ENCODE measurements at regions not wholly inside any gene's neighbourhood (a gene's known extent, or its start where the extent isn't known, plus 50 kb on each side); places are given as distances from the start of the nearest gene placed in this dataset.
A peak's percentile ranks its signal among the peaks of the same experiment; 100 is the strongest.
"Not testable (repeated sequence)": the region's sequence is repeated elsewhere in the genome, so short reads cannot be mapped to it uniquely, and the experiment has no call there.

DNA sequence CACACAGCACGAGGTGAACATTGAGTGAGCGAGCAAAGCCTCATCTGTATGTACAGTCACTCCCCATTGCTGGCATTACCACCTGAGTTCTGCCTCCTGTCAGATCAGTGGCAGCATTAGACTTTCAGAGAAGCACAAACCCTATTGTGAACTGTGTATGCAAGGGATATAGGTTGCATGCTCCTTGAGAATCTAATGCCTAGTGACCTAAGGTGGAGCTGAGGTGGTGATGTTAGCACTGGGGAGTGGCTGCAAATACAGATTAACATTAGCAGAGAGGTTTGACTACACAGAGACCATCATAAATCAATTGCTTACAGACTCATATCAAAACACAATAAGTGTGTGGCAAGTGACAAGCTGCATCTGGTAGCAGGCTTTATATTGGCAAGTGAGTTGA lies 262.5 kb upstream of the ANO5 start:
- no peak for DNase-seq (ENCODE audit: low read depth)

GRCh38 chr11:21931436-21932101 lies 261.3 kb upstream of the ANO5 start:
- peak; percentile 11 for DNase-seq (ENCODE audit: low read depth)

DNA sequence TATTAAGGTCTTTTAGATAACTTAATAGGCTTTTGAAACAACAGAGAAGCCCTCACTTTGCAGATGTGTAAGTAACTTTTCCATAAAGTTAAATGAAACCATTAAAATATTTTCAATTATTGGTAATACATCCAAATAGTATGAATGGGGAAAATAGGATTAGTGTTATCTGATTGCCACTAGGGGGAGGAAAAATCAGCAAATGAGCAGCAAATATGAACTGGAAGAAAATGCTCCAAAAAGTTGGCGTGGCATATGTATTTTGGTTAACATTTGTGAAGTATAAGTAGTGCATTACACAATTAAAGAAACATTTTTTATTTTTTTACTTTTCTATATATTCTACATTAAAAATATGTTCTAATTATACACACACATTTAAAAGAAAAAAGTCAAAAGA lies 259.8 kb upstream of the ANO5 start:
- peak; percentile 4 for DNase-seq (ENCODE audit: low read depth)

DNA sequence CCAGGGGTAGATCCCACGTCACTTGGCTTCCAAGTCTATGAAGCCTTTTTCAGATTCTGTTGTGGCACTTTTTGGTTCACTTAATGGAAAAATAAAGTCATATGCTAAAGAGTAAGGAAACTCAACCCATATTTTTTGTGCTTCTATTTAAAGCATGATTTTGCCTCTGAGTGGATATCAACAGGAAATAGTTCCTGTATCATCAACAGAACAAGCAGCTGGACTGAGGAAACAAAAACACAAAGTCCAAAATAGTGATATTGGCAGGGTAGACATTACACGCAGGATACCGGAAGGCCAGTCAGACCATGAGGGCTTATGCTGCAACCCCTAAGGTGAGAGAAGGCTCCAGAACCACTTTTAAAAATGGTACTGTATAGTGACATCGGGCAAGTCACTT lies 248.3 kb upstream of the ANO5 start:
- no peak for DNase-seq (ENCODE audit: low read depth)

GRCh38 chr11:21948876-21949275 lies 244.0 kb upstream of the ANO5 start:
- DNase-seq (ENCODE audit: low read depth) = no peak

DNA sequence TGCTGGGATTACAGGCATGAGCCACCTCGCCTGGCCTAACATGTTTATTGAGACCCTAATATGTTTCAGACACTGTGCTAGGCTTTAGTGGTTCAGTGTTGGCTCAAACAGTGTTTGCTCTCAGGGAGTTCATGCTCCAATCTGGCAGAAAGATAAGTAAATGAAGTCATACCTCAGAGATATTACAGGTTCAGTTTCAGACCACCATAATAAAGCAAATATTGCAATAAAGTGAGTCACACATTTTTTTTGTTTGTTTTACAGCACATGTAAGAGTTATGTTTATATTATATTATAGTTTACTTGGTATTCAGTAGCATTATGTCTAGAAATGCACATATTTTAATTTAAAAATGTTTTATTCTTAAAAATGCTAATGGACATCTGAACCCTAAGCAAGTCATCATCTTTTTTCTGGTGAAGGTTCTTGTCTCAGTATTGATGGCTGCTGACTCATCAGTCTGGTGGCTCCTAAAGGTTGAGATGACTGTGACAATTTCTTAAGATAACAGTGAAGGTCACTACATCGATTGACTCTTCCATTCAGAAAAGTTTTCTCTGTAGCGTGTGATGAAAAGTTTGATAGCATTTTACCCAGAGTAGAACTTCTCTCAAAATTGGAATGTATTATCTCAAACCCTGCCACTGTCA lies 243.0 kb upstream of the ANO5 start:
- no peak for DNase-seq (ENCODE audit: low read depth)

GRCh38 chr11:21963013-21963412 lies 229.9 kb upstream of the ANO5 start:
- DNase-seq (ENCODE audit: low read depth) = no peak

DNA sequence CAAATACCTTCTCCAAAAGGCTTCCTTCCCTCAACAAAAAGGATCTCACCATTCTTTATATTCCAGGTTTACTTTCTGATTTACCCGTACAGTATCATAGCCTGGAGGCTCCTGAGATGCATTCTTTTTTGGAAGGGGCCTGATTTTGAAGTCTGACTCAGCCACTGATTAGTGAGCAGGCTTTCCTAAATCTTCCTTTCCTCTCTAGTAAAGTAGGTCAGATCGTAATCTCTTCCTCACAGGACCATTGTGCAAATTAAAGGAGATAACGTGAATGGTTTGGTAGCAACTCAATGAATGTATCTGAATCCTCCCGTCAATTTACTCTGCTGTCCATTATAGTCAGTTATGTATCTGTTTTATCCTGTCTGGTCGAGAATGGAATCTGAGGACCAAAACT lies 227.7 kb upstream of the ANO5 start:
- no peak for DNase-seq (ENCODE audit: low read depth)

GRCh38 chr11:21968702-21969101 lies 224.2 kb upstream of the ANO5 start:
- no peak for DNase-seq (ENCODE audit: low read depth)

DNA sequence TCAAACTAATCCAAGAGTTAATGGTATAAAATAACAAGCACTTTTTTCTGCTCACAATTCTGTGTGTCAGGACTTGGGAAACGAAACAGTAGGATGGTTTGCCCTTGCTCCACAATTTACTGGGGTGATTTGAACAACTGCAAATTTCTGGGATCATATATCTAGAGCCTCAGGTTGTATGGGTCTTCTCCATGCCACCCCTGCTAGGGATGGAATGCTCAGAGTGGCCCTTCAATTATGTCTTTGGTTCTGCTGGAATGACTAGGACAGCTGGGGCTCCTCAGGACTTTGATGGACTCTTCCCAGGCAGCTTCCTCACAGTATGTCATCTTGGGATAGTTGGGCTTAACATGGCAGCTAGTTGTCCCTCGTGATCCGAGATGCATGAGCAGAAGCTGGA lies 223.0 kb upstream of the ANO5 start:
- no peak for DNase-seq (ENCODE audit: low read depth)

DNA sequence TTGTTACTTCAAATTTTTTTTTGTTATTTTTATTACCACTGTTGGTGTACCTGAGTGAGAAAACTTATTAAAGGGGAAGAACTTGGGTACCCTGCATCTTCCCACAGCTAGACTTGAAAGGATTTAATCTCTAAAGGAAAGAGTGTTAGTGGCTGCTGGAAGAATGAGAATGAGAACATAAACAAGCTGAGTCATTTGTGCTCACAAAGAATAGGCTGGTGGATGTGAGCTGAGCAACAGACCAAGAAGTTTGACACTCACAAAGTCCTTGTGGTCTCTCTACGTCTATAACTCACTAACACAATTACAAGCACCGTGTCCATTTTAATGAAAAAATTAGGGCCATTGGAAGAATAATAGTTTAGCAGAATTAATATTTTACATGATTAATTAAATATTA lies 217.6 kb upstream of the ANO5 start:
- peak; percentile 70 for DNase-seq (ENCODE audit: low read depth)

DNA sequence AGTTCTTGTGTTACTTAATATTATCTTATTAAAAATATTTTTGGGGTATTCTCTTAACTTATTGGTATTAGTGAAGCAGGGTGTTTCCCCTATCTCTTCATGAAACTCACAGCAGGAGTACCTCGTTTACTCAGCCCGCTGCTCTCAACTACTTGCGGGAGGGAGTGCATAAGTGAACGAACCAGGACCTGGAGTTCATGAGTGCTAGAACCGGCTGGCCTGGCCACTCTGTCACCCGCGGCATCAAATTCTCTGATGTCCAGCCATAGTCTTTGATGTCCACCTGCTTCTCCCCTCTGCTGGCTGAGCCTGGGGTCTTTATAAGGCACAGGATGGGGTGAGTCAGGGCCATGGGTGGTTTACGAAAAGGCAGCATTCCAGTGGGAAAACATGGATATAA lies 216.7 kb upstream of the ANO5 start:
- no peak for DNase-seq (ENCODE audit: low read depth)

- DNase-seq (ENCODE audit: low read depth) = no peak
Observed at GRCh38 chr11:21983431-21983830, 209.5 kb upstream of the ANO5 start.

GRCh38 chr11:21986361-21986760 lies 206.5 kb upstream of the ANO5 start:
- DNase-seq (ENCODE audit: low read depth) = no peak

DNA sequence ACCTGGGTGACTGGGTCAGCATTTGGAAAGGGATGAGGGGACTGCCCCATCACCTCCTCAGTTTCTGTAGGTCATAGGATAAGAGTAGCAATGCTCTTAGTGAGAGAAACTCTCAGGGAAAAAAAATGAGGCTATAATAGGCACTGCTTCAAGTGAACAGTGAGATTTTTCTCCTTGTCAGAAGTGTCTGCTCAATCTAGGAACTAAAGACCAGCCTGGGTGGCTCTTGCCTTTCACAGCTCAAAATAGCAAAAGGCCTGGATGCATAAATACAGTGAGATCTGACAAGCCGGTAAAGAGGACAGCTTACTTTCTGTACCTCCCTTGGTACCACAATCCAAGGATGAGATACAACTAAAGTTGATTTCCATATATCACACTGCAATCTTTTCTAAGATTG lies 205.6 kb upstream of the ANO5 start:
- DNase-seq (ENCODE audit: low read depth) = no peak

- peak; percentile 29 for DNase-seq (ENCODE audit: low read depth)
Observed at GRCh38 chr11:21988477-21988876, 204.4 kb upstream of the ANO5 start.

DNA sequence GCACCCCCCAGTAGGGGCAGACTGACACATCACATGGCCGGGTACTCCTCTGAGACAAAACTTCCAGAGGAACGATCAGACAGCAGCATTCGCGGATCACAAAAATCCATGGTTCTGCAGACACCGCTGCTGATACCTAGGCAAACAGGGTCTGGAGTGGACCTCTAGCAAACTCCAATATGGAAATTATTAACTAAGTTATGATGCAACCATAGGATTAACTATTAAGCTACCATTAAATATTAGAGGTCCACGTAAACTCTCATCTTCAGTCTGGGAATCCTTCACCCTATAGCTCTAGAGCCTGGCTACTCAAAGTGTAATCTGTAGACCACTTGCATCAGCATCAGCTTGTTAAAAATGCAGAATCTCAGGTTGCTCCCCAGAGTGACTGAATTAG lies 191.1 kb upstream of the ANO5 start:
- DNase-seq (ENCODE audit: low read depth) = not testable (repeated sequence)

DNA sequence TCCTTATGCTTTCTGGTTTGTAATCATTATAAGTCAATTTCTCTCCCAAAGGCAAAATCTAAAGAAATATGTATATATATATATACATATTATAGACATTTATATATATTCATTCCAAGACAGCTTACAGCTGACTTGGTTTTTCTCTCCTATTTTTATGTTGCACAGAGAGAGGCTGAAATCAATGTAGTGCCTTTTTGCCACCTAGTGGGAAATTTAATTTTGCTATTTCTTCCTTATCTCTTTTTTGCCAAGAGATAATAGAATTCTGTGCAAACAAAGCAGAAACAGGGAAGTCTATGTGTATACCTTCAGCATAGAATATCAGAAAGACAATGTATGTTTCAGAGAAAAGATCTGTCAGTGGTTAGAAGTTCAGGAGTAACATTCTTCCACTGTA lies 186.0 kb upstream of the ANO5 start:
- no peak for DNase-seq (ENCODE audit: low read depth)

DNA sequence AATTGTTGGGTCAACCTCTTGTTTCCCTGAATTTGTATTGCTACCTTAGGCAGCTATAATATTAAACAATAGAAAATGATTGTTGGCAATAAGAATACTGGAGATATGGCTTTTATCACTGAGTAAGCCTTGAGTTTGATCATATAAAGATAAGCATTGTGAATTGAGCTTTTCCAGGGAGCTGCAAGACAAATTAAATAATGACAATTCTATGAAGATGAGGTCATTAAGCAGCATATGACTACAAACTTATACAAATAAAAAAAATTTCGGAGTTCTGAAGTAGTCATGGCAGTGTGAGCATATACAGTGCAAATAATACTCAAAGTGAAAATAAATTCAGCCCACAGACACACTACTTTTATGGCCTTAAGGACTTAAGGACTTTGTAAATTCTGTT lies 161.1 kb upstream of the ANO5 start:
- no peak for DNase-seq (ENCODE audit: low read depth)

DNA sequence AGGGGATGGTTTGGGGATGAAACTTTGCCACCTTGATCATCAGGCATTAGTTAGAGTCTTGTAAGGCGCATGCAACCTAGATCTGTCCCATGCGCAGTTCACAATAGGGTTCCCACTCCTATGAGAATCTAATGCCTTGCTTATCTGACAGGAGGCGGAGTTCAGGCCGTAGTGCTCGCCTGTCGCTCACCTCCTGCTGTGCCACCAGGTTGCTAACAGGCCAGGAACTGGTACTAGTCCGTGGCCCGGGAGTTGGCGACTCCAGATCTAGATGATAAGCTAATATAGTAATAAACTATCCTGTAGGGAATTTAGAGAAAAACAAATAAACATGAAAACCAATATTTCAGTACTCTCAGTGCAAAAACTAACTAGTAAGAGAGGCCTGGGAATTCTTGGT lies 155.4 kb upstream of the ANO5 start:
- DNase-seq (ENCODE audit: low read depth) = no peak

DNA sequence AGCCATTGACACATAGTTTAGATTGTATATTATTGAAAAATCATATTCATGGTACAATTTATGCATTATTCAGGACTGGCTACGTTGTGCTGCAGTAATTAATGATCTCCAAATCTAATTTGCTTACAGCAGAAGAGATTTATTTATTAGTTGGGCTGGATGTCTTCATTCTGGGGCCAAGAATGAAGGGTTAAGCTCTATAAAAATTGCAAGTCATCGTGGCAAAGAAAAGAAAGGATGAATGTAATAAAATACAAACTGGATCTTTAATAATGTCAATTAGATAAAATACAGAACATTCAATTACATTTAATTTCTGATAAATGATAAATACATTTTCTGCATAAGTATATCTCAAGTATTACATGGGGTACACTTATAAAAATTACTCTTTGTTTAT lies 151.8 kb upstream of the ANO5 start:
- DNase-seq (ENCODE audit: low read depth) = no peak

DNA sequence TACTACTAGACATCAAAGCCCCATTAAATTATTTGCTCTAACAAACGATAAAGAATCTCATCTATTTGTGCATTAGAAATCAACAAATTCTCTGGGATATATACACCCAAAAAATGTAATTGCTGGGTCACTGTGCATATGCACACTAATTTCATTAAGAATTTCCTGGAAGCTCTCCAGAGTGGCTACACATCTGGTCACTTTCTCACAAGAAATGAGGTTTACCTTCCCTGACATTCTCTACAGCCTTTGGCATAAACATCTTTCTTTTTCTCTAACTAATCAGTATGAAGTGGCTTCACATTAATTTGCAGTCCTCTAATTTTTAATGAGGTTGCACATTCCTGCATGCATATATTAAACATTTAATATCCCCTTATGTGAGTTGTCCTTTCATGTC lies 150.8 kb upstream of the ANO5 start:
- no peak for DNase-seq (ENCODE audit: low read depth)

DNA sequence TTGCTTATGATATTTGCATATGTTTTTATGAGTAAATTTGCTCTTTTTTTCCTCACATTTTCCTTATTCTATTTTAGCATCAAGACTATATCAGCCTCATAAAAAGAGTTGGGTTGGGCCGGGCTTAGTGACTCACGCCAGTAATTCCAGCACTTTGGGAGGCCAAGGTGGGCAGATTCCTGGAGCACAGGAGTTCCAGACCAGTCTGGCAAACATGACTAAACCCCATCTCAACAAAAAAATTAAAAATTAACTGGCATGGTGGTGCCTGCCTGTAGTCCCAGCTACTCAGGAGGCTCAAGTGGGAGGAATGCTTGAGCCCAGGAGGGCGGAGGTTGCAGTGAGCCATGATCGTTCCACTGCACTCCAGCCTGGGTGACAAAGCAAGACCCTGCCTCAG lies 148.8 kb upstream of the ANO5 start:
- DNase-seq (ENCODE audit: low read depth) = peak; percentile 76

DNA sequence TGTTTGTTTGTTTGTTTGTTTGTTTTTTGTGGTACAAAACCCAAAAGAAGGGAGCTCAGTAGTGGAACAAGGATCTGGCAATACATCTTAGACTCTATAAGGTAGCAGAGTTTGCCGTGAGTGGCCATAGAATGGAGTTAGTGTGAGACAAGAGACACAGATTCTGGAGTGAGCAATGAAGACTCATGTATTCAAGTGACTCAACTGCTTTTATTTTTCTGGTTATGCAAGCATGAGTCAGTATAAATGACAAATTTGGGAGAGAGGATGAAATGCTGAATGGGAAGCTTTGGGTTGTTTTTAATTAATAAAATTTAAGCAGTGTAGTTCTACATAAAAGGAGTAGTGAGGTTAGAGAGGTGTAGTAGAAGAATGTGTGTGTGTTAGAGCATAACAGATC lies 143.6 kb upstream of the ANO5 start:
- peak; percentile 49 for DNase-seq (ENCODE audit: low read depth)
